ENCODE measurements at regions not wholly inside any gene's neighbourhood (a gene's known extent, or its start where the extent isn't known, plus 50 kb on each side); places are given as distances from the start of the nearest gene placed in this dataset.

- TF ChIP-seq CTCF (IDR thresholded peaks at IDR 0.05) (no peak), POLR2AphosphoS5 (IDR thresholded peaks at IDR 0.05; ENCODE audit: low read depth, low read length) (no peak), REST (IDR thresholded peaks at IDR 0.05; ENCODE audit: insufficient read depth in 1 of 2, low read depth in 2 of 2, low read length in 1 of 2) (no peak), SIN3A (IDR thresholded peaks at IDR 0.05; ENCODE audit: borderline replicate concordance, insufficient read depth, low read depth, low read length) (no peak), TCF7L2 (IDR thresholded peaks at IDR 0.05; ENCODE audit: low read depth, low read length) (no peak)
Measured at GRCh38 chr21:19537116-19537515, 1133.5 kb upstream of the TMPRSS15 start.
